Sigmoid colon (tissue), 4 donors: ENCODE measurements at regions not wholly inside any gene's neighbourhood (a gene's known extent, or its start where the extent isn't known, plus 50 kb on each side); places are given as distances from the start of the nearest gene placed in this dataset.

Experiments used
- CTCF ChIP-seq, 4 experiments: fragments of 450-650 bp in 3 of 4; fragments of 200-600 bp in 1 of 4; IDR thresholded peaks; one replicate each; pipeline ENCODE4 v1.5.1; 2016 to 2019; ENCODE audit warnings: antibody characterized with exemption in 4 of 4, mild to moderate bottlenecking in 3 of 4, moderate library complexity in 2 of 4
- POLR2A ChIP-seq, 2 donors: fragments of 450-650 bp; IDR thresholded peaks; one replicate each; pipeline ENCODE4 v1.6.1; 2016; ENCODE audit warnings: antibody characterized with exemption in 2 of 2, mild to moderate bottlenecking in 2 of 2, moderate library complexity in 2 of 2
- POLR2AphosphoS5 ChIP-seq, 4 donors: sonication (generic); formaldehyde crosslinking; IDR thresholded peaks; one replicate each; pipeline ENCODE4 v1.6.1; 2017; ENCODE audit warnings: antibody characterized with exemption in 4 of 4

DNA sequence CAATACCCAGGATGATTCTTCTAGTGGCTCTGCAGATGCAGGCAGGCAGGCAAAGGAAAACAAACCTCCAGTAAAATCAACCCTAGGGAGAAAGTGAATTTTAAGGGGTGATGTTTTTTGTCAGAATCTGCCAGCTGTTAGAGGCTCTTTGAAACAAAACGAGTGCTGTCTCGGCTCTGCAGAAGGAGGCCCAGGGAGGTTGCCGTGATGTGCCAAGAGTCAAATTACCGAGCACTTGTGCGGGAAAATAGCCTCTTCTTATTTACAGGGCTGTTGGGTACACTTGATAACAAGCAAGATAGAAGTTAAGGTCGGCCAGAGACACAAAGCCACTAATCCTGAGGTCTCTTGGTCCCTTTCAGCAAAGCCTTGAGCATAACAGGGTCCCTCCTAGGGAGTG is 68.9 kb upstream of the EEF2KMT start:
- TF ChIP-seq CTCF (IDR thresholded peaks at IDR 0.05) (no peak), POLR2A (IDR thresholded peaks at IDR 0.05) (no peak), POLR2AphosphoS5 (IDR thresholded peaks at IDR 0.05) (no peak)
